HG02642 (cell line): ENCODE measurements at regions not wholly inside any gene's neighbourhood (a gene's known extent, or its start where the extent isn't known, plus 50 kb on each side); places are given as distances from the start of the nearest gene placed in this dataset.
"Not testable (repeated sequence)": the region's sequence is repeated elsewhere in the genome, so short reads cannot be mapped to it uniquely, and the experiment has no call there.

Experiments
- ATAC-seq: cut with Tn5 transposase; IDR thresholded peaks from one replicate; pipeline ENCODE4 v1.9.1; 2021; ENCODE audit warnings: mild to moderate bottlenecking; ENCODE audit not compliant: unreplicated experiment, poor library complexity

DNA sequence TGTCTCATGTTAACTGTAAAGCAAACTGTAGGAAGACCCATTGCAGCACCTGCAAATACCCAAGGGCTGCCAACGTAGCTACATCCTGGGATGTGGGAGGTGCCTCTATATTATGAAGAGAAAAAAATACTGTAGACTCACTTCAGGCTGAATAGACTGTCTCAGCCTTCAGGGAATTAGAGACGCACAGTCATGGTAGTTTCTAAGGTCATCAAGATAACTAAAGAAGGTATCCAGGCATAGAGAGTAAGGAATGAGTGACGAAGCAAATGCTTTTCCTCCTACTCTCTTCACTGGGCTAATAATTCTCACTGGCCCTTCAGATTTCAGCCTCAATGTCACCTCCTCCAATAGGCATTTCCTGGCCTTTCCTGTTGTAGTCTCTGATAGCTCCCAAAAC, 121.6 kb upstream of the ECI2 start:
- no peak for ATAC-seq

GRCh38 chr6:4253604-4254231, 118.3 kb upstream of the ECI2 start:
- ATAC-seq, result no peak

GRCh38 chr6:4252445-4252844, 117.1 kb upstream of the ECI2 start:
- not testable (repeated sequence) for ATAC-seq

- no peak for ATAC-seq
Observed at GRCh38 chr6:4250645-4251044, 115.3 kb upstream of the ECI2 start.

- ATAC-seq, result not testable (repeated sequence)
Observed at GRCh38 chr6:4243832-4244231, 108.5 kb upstream of the ECI2 start.

- ATAC-seq, result no peak
Observed at GRCh38 chr6:4243237-4243636, 107.9 kb upstream of the ECI2 start.

GRCh38 chr6:4242601-4243000, 107.2 kb upstream of the ECI2 start:
- ATAC-seq, result no peak

DNA sequence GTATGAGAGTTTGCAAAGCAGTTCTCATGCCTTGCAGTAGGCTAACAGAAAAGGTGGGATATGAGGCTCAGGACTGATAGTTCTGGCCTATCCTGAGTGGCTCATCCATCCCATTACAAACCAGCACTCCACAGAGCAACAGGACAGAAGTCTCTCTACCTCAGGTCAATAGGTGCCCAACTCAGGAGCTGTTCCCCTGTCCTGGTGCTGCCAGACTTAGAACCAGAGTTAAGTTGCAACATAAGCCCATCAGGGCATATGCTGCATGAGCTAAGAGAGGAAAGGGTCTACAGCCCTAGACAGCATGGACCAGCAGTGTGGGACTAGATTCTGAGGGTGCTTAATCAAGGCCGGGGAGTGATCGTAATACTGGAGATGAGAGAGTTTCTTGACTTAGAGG, 104.8 kb upstream of the ECI2 start:
- no peak for ATAC-seq

DNA sequence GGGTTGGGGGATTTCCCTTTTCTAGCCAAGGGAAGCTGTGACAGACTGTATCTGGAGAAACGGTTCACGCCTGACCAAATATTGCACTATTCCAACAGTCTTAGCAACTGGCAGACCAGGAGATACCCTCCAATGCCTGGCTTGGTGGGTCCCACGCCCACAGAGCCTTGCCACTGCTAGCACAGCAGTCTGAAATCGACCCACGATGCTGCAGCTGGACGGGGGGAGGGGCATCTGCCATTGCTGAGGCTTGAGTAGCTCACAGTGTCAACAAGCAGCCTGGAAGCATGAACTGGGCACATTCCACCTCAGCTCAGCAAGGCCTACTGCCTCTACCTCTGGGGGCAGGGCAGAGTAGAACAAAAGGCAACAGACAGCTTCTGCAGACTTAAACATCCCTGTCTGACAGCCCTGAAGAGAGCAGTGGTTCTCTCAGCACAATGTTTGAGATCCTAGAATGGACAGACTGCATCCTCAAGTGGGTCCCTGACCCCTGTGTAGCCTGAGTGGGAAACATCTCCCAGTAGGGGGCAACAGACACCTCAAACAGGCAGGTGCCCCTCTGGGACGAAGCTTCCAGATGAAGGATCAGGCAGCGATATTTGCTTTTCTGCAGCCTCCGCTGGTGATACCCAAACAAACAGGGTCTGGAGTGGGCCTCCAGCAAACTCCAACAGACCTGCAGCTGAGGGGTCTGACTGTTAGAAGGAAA, 89.9 kb upstream of the ECI2 start:
- ATAC-seq, result no peak

GRCh38 chr6:4224067-4224978, 88.9 kb upstream of the ECI2 start:
- no peak for ATAC-seq

DNA sequence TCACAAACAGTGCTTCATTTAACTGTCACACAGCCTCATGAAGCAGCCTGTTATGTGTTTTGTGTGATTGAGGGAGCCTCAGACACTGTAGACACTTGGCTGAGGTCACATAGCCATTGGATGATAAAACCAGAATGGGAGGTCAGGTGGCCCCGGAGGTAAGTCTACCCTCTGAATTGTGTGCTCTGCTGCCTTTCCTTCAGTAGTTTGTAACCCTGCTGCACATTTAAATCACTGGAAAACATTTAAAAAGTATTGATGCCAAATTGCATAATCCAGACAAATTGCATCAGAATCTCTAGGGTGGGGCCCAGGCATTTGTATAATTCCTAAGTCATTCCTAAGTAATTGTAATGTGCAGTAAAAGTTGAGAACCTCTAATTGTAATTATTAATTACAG, 85.2 kb upstream of the ECI2 start:
- no peak for ATAC-seq

DNA sequence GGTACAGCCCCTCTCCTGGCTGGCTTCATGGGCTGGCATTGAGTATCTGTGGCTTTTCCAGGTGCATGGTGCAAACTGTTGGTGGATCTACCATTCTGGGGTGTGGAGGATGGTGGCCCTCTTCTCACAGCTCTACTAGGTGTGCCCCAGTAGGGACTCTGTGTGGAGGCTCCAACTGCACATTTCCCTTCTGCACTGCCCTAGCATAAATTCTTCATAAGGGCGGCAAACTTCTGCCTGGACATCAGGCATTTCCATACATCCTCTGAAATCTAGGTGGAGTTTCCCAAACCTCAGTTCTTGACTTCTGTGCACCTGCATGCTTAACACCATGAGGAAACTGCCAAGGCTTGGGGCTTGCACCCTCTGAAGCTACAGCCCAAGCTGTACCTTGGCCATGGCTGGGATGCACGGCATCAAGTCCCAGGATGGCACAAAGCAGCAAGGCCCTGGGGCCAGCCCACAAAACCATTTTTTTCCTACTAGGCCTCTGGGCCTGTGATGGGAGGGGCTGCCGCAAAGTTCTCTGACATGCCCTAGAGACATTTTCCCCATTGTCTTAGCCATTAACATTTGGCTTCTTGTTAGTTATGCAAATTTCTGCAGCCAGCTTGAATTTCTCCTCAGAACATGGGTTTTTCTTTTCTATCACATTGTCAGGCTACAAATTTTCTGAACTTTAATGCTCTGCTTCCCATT, 83.4 kb upstream of the ECI2 start:
- ATAC-seq, result not testable (repeated sequence)

- ATAC-seq, result no peak
Observed at GRCh38 chr6:4212588-4212987, 77.2 kb upstream of the ECI2 start.

- peak; percentile 52 for ATAC-seq
Observed at GRCh38 chr6:4210629-4211419, 75.4 kb upstream of the ECI2 start.

DNA sequence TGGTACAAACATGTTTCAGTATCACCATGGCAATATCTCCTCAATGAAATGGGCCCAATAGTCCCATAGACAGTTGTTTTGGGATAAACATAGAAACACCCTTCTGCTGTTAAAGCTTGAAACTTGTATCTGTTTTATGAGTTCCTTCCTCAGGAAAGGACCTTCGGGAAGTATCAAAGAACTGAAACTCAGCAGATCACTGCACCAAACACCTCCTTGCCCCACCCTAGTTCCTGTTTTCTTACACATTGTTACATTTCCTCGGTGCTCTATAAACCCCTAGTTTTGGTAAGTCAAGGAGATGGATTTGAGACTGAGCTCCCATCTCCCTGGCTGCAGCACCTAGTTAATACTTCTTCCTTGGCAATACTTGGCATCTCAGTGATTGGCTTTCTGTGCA, 73.8 kb upstream of the ECI2 start:
- no peak for ATAC-seq

GRCh38 chr6:4208158-4208557, 72.8 kb upstream of the ECI2 start:
- ATAC-seq, result no peak

GRCh38 chr6:4203642-4204417, 68.5 kb upstream of the ECI2 start:
- ATAC-seq, result not testable (repeated sequence)

DNA sequence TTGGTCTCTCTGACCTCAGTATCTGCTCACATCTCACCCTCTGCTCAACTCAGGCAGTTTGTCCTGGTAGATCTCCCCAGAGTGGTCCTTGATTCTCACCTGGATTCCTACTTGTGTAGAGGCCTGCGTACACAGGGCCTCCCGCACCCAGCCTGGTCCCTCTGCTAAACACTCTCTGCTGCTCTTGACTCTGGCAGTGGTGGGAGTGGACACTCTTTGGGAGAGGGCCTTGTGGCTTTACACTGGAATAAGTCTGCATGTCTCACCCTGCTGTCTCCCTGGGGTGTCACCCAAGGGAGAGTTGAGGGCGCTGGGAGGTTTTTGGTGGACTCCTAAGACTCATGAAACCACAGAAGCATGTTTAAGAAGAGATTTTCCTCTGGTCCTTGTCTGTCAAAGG, 57.3 kb upstream of the ECI2 start:
- ATAC-seq, result no peak

GRCh38 chr6:4192173-4192572, 56.8 kb upstream of the ECI2 start:
- no peak for ATAC-seq
